Osteocyte (in vitro differentiated cells): ENCODE measurements at regions not wholly inside any gene's neighbourhood (a gene's known extent, or its start where the extent isn't known, plus 50 kb on each side); places are given as distances from the start of the nearest gene placed in this dataset.

ENCODE experiments used
- DNase-seq: peaks from one replicate; pipeline ENCODE4 v3.0.0; 2021; ENCODE audit warnings: mixed read lengths; ENCODE audit not compliant: unreplicated experiment; ENCODE audit errors: extremely low spot score
- H3K27ac Mint-ChIP-seq: one replicate; pipeline ENCODE4 v1.8.0; 2021; ENCODE audit warnings: mild to moderate bottlenecking, mixed read lengths; ENCODE audit not compliant: unreplicated experiment
- H3K27me3 Mint-ChIP-seq: one replicate; pipeline ENCODE4 v1.8.0; 2021; ENCODE audit warnings: mixed read lengths; ENCODE audit not compliant: unreplicated experiment
- H3K36me3 Mint-ChIP-seq: one replicate; pipeline ENCODE4 v1.8.0; 2021; ENCODE audit warnings: mixed read lengths; ENCODE audit not compliant: unreplicated experiment
- H3K4me1 Mint-ChIP-seq: one replicate; pipeline ENCODE4 v1.8.0; 2021; ENCODE audit warnings: mixed read lengths; ENCODE audit not compliant: unreplicated experiment
- H3K4me3 Mint-ChIP-seq: one replicate; pipeline ENCODE4 v1.8.0; 2021; ENCODE audit warnings: mild to moderate bottlenecking, moderate library complexity, mixed read lengths; ENCODE audit not compliant: unreplicated experiment
- H3K9me3 Mint-ChIP-seq: one replicate; pipeline ENCODE4 v1.8.0; 2021; ENCODE audit warnings: mixed read lengths; ENCODE audit not compliant: unreplicated experiment
- TF ChIP-seq, protein P1 (sequence below): fragments of 200-600 bp; sonication (generic); IDR thresholded peaks from 2 replicates; pipeline ENCODE4 v1.5.0; 2021; ENCODE audit warnings: antibody characterized with exemption, mild to moderate bottlenecking, moderate library complexity

DNA sequence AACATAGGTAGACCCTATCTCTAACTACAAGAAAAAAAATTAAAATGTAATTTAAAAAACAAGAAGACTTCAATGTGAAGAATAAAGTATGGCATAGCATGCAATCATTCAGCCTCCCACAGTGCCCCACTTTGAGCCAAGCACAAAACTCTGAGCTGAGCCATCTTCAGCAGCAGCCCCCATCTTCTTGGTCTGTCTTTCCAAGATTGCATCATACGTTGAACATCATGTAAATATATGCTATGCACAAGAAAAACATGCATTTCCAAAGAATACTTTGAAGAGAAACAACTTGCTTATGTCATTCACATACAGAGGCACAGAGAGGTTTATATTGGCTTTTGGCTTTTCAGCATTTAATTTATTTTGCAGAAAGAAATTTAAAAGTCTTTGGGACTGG, 105.8 kb upstream of the TMPO start:
- H3K27me3 Mint-ChIP-seq: no peaks in the 10 kb centered on the region
- H3K27ac Mint-ChIP-seq: no peak overlapping the region
- TF ChIP-seq, protein P1, sequence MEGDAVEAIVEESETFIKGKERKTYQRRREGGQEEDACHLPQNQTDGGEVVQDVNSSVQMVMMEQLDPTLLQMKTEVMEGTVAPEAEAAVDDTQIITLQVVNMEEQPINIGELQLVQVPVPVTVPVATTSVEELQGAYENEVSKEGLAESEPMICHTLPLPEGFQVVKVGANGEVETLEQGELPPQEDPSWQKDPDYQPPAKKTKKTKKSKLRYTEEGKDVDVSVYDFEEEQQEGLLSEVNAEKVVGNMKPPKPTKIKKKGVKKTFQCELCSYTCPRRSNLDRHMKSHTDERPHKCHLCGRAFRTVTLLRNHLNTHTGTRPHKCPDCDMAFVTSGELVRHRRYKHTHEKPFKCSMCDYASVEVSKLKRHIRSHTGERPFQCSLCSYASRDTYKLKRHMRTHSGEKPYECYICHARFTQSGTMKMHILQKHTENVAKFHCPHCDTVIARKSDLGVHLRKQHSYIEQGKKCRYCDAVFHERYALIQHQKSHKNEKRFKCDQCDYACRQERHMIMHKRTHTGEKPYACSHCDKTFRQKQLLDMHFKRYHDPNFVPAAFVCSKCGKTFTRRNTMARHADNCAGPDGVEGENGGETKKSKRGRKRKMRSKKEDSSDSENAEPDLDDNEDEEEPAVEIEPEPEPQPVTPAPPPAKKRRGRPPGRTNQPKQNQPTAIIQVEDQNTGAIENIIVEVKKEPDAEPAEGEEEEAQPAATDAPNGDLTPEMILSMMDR: no peak
- no peaks in the 10 kb centered on the region for H3K4me1 Mint-ChIP-seq
- H3K4me3 Mint-ChIP-seq: no peak overlapping the region
- no peak for DNase-seq
- H3K36me3 Mint-ChIP-seq: no peaks in the 10 kb centered on the region
- peaks cover 11% of the 10 kb centered on the region for H3K9me3 Mint-ChIP-seq

DNA sequence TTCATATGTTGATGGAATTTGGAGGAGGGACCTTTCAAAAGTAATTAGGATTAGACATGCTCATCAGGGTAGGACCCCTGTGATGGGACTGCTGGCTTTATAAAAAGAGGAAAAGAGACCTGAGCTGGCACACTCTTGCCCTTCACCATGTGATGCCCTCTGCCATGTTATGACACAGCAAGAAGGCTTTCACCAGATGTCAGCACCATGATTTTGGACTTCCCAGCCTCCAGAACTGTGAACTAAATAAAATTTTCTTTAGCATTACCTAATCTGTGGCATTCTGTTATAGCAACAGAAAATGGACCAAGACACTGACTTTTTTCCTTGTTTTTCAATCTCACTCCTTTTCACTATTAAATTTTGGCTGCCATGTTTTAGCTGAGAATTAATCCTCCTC, 105.0 kb upstream of the TMPO start:
- H3K4me3 Mint-ChIP-seq: no peak overlapping the region
- H3K27ac Mint-ChIP-seq: no peak overlapping the region
- peaks cover 11% of the 10 kb centered on the region for H3K9me3 Mint-ChIP-seq
- DNase-seq: no peak
- TF ChIP-seq, protein P1: no peak
- H3K27me3 Mint-ChIP-seq: no peaks in the 10 kb centered on the region
- H3K4me1 Mint-ChIP-seq: no peaks in the 10 kb centered on the region
- H3K36me3 Mint-ChIP-seq: no peaks in the 10 kb centered on the region

DNA sequence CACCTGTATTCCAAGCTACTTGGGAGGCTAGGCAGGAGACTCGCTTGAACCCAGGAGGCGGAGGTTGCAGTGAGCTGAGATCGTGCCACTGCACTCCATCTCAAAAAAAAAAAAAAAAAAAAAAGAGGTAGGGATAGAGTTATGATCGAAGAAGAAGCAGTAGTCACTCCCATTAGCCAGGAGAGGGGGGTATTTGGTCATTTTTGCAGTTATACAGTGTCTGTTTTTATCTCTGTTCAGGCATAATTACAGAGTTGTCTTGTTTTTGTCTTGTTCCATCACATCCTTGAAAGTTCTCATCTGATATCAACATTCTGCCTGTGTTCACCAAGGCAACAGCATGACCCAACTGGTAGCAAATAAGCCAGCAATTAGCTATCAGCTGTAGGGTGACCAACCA, 98.5 kb upstream of the TMPO start:
- TF ChIP-seq, protein P1: peak; percentile 55
- no peak for DNase-seq
- no peaks in the 10 kb centered on the region for H3K9me3 Mint-ChIP-seq
- H3K4me1 Mint-ChIP-seq: peaks cover 36% of the 10 kb centered on the region
- no peaks in the 10 kb centered on the region for H3K36me3 Mint-ChIP-seq
- peak overlapping the region; percentile 79 for H3K27ac Mint-ChIP-seq
- H3K27me3 Mint-ChIP-seq: no peaks in the 10 kb centered on the region
- H3K4me3 Mint-ChIP-seq: no peak overlapping the region

DNA sequence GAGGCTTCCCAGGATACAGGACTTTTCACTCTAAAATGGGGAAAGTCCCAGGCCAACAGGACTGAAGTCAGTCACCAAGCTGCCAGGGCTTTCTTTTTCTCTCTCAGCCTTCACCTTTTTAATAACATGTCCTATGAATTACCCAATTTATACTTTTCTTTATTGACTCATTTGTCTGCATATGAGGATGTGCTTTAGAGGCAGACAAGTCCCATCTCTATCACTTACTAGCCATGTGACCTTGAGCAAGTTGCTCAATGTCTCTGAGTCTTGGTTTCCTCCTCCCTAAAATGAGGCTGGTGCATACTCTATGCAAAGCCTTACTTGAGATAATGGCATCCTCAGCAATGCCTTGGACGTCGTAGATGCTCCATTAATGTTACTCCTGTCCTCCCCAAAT, 98.1 kb upstream of the TMPO start:
- no peaks in the 10 kb centered on the region for H3K27me3 Mint-ChIP-seq
- H3K27ac Mint-ChIP-seq: peak overlapping the region; percentile 79
- no peak overlapping the region for H3K4me3 Mint-ChIP-seq
- H3K36me3 Mint-ChIP-seq: no peaks in the 10 kb centered on the region
- peaks cover 36% of the 10 kb centered on the region for H3K4me1 Mint-ChIP-seq
- no peak for DNase-seq
- TF ChIP-seq, protein P1: no peak
- no peaks in the 10 kb centered on the region for H3K9me3 Mint-ChIP-seq

DNA sequence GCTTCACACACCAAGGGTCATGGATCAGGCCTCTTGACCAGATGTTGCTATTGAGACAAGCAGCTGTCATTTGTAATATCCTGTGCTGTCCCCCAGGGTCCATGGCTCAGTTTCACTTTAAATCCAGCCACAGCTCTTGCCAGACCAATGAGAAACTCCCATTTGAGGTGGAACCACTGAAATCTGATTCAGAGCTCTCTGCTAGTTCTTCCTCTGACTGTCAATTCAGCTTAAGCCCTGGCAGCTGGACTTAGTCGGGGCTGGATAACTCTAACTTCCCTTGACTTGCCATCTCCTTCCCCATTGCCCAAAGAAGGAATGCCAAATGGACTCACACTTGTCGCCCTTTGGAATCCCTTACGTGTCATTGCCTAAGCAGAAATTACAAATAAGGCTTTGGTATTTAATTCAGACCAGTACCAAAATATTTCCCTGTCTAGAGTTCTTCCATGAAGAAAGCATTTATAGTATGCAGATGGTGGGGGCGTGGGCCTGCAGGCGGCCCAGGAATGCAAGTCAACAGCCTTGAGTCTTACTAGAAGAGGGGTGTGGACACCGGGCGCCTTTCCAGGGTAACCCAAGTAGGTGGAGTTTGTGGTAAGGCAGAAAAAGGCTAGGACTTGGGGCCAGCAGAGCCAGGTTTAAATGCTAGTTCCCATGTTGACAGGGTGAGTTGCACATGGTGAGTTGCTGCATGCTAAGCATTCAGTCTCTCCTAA, 96.9 kb upstream of the TMPO start:
- H3K9me3 Mint-ChIP-seq: no peaks in the 10 kb centered on the region
- TF ChIP-seq, protein P1: no peak
- peak; percentile 91 for DNase-seq
- H3K27ac Mint-ChIP-seq: peak overlapping the region; percentile 79
- H3K36me3 Mint-ChIP-seq: no peaks in the 10 kb centered on the region
- peak overlapping the region; percentile 62 for H3K4me3 Mint-ChIP-seq
- H3K27me3 Mint-ChIP-seq: no peaks in the 10 kb centered on the region
- H3K4me1 Mint-ChIP-seq: peaks cover 36% of the 10 kb centered on the region
